HL-60 (cell line): ENCODE measurements at regions not wholly inside any gene's neighbourhood (a gene's known extent, or its start where the extent isn't known, plus 50 kb on each side); places are given as distances from the start of the nearest gene placed in this dataset.

ENCODE experiments used
- DNase-seq, 2 experiments: peaks; one replicate each; pipeline ENCODE4 v3.0.0-alpha.2; 2010 to 2020; ENCODE audit warnings: low read depth in 1 of 2, low spot score in 1 of 2
- H3K27ac ChIP-seq: fragments of 250-450 bp; sonication (Bioruptor Pico); replicated peaks from 2 replicates; pipeline ENCODE4 v1.5.1; 2020; ENCODE audit warnings: mild to moderate bottlenecking, moderate library complexity
- H3K27me3 ChIP-seq: fragments of 250-450 bp; sonication (Bioruptor Pico); 2 replicates; pipeline ENCODE4 v1.5.1; 2021; ENCODE audit warnings: mild to moderate bottlenecking, moderate library complexity; ENCODE audit not compliant: insufficient read depth, poor library complexity, severe bottlenecking
- H3K4me3 ChIP-seq: replicated peaks from 2 replicates; pipeline ENCODE4 v1.5.1; 2011; ENCODE audit warnings: mild to moderate bottlenecking, control low read depth, low read length; ENCODE audit not compliant: insufficient read depth
- GABPA ChIP-seq: IDR thresholded peaks from 2 replicates; pipeline ENCODE4 v1.6.1; 2012; ENCODE audit warnings: low read depth
- POLR2AphosphoS5 ChIP-seq: IDR thresholded peaks from 2 replicates; pipeline ENCODE4 v1.6.1; 2012; ENCODE audit warnings: low read depth
- SPI1 ChIP-seq: IDR thresholded peaks from 2 replicates; pipeline ENCODE4 v1.6.1; 2012; ENCODE audit warnings: low read depth, mild to moderate bottlenecking, borderline replicate concordance
- TF ChIP-seq, protein P1 (sequence below): IDR thresholded peaks from one replicate; pipeline ENCODE4 v1.5.1; 2011; ENCODE audit warnings: low read length, control low read depth, inconsistent platforms; ENCODE audit not compliant: insufficient read depth
- TF ChIP-seq, protein P2 (sequence below): IDR thresholded peaks from 2 replicates; pipeline ENCODE4 v1.6.1; 2012; ENCODE audit warnings: low read depth; ENCODE audit not compliant: insufficient replicate concordance

DNA sequence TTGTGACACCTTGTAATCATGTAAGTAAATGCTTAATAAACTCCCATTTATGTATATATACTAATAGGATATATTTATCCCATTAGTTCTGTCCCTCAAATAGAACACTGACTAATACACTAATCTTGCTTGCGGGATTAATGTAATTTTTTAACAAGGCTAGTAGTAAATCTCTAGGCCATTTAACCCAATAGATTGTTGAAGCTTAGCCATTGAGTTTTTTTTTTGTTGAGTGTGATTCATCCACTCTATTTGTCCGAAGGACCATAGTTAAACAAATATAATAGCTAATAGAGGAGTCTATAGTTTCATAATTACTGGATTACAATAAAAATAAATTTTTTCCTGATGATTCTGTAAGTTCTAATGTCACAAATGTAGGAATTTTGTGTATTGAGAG, 474.4 kb downstream of the CDH9 start:
- H3K27me3 ChIP-seq, result no peaks in the 10 kb centered on the region
- no peak overlapping the region for H3K4me3 ChIP-seq
- TF ChIP-seq, protein P1, sequence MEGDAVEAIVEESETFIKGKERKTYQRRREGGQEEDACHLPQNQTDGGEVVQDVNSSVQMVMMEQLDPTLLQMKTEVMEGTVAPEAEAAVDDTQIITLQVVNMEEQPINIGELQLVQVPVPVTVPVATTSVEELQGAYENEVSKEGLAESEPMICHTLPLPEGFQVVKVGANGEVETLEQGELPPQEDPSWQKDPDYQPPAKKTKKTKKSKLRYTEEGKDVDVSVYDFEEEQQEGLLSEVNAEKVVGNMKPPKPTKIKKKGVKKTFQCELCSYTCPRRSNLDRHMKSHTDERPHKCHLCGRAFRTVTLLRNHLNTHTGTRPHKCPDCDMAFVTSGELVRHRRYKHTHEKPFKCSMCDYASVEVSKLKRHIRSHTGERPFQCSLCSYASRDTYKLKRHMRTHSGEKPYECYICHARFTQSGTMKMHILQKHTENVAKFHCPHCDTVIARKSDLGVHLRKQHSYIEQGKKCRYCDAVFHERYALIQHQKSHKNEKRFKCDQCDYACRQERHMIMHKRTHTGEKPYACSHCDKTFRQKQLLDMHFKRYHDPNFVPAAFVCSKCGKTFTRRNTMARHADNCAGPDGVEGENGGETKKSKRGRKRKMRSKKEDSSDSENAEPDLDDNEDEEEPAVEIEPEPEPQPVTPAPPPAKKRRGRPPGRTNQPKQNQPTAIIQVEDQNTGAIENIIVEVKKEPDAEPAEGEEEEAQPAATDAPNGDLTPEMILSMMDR, result no peak
- TF ChIP-seq GABPA (no peak), SPI1 (no peak), POLR2AphosphoS5 (no peak)
- TF ChIP-seq, protein P2, sequence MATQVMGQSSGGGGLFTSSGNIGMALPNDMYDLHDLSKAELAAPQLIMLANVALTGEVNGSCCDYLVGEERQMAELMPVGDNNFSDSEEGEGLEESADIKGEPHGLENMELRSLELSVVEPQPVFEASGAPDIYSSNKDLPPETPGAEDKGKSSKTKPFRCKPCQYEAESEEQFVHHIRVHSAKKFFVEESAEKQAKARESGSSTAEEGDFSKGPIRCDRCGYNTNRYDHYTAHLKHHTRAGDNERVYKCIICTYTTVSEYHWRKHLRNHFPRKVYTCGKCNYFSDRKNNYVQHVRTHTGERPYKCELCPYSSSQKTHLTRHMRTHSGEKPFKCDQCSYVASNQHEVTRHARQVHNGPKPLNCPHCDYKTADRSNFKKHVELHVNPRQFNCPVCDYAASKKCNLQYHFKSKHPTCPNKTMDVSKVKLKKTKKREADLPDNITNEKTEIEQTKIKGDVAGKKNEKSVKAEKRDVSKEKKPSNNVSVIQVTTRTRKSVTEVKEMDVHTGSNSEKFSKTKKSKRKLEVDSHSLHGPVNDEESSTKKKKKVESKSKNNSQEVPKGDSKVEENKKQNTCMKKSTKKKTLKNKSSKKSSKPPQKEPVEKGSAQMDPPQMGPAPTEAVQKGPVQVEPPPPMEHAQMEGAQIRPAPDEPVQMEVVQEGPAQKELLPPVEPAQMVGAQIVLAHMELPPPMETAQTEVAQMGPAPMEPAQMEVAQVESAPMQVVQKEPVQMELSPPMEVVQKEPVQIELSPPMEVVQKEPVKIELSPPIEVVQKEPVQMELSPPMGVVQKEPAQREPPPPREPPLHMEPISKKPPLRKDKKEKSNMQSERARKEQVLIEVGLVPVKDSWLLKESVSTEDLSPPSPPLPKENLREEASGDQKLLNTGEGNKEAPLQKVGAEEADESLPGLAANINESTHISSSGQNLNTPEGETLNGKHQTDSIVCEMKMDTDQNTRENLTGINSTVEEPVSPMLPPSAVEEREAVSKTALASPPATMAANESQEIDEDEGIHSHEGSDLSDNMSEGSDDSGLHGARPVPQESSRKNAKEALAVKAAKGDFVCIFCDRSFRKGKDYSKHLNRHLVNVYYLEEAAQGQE, result no peak
- no peak for DNase-seq
- H3K27ac ChIP-seq, result no peak overlapping the region

DNA sequence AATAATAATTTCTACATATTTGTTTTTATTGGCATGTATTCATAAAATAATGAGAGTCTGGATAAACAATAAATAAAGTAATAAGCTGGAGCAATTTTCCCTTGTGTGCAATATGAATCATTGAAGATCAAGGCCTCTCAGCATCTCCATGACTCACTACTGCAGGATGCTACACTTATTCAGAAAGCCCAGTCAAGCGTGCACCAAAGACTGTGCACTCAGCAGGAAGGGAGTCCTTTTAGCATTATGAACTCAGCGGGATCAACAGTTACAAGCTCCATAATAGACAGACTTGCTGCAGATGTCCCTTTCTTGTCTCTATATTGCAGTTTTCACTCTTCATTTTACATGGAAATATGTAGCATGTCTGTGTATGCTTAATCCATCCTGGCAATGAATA, 485.3 kb downstream of the CDH9 start:
- TF ChIP-seq GABPA (no peak), POLR2AphosphoS5 (no peak), SPI1 (no peak)
- TF ChIP-seq, protein P2, result no peak
- TF ChIP-seq, protein P1, result no peak
- DNase-seq, result no peak

DNA sequence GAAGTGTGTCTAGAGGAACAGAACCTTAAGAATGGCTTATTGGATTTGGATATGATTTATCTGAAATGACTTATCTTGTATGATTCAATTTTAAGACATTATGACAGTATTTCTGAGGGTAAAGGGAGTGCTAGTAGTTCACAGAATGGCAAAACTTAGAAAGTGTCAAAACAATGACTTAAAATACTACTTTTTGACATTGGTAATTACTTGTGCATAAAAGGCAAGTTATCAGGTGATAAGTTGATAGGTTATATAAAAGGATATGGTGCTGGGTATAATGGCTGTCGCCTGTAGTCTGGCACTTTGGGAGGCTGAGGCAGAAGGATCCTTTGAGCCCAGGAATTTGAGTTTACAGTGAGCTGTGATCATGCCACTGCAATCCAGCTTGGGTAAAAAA, 494.4 kb downstream of the CDH9 start:
- TF ChIP-seq POLR2AphosphoS5, result no peak
- no peak for TF ChIP-seq GABPA
- no peak for TF ChIP-seq SPI1
- TF ChIP-seq, protein P2, result no peak
- TF ChIP-seq, protein P1, result no peak
- Histone ChIP-seq H3K4me3 (no peak overlapping the region), H3K27me3 (no peaks in the 10 kb centered on the region), H3K27ac (no peak overlapping the region)
- DNase-seq, result no peak

More for the DNA sequence above, 485.3 kb downstream of the CDH9 start:
- Histone ChIP-seq H3K27ac (no peak overlapping the region), H3K27me3 (no peaks in the 10 kb centered on the region), H3K4me3 (no peak overlapping the region)
